Stomach (tissue), 8 donors: ENCODE measurements at regions not wholly inside any gene's neighbourhood (a gene's known extent, or its start where the extent isn't known, plus 50 kb on each side); places are given as distances from the start of the nearest gene placed in this dataset.

ENCODE experiments used
- DNase-seq, 2 donors: peaks; one replicate each; pipeline versions ENCODE4 v3.0.0 to v3.0.0-alpha.2; 2013 to 2019
- H3K27ac ChIP-seq, 5 donors: fragments of 200-600 bp in 4 of 5; sonication (generic) in 4 of 5; one replicate each; pipeline ENCODE4 v1.5.1; 2013 to 2019; ENCODE audit warnings: mild to moderate bottlenecking in 1 of 5, moderate library complexity in 1 of 5
- H3K27me3 ChIP-seq, 3 donors: fragments of 200-600 bp; sonication (generic); one replicate each; pipeline ENCODE4 v1.5.1; 2017 to 2019; ENCODE audit warnings: mixed run types in 1 of 3
- H3K36me3 ChIP-seq, 4 donors: fragments of 200-600 bp; sonication (generic); 1 replicate in 3 of 4; 2 replicates in 1 of 4; pipeline ENCODE4 v1.5.1; 2016 to 2019
- H3K4me1 ChIP-seq, 4 donors: fragments of 200-600 bp; sonication (generic); one replicate each; pipeline ENCODE4 v1.5.1; 2016 to 2019
- H3K4me3 ChIP-seq, 4 donors: fragments of 200-600 bp; sonication (generic) in 3 of 4; one replicate each; pipeline ENCODE4 v1.5.1; 2016 to 2019; ENCODE audit warnings: mild to moderate bottlenecking in 1 of 4
- H3K9me3 ChIP-seq, 4 donors: fragments of 200-600 bp; sonication (generic); one replicate each; pipeline ENCODE4 v1.5.1; 2016 to 2019
- EP300 ChIP-seq: sonication (generic); formaldehyde crosslinking; IDR thresholded peaks from one replicate; pipeline ENCODE4 v1.6.1; 2017; ENCODE audit warnings: antibody characterized with exemption
- POLR2A ChIP-seq, 4 donors: fragments of 450-650 bp; IDR thresholded peaks; one replicate each; pipeline ENCODE4 v1.6.1; 2016; ENCODE audit warnings: antibody characterized with exemption in 4 of 4, control low read depth in 2 of 4, mild to moderate bottlenecking in 1 of 4, moderate library complexity in 1 of 4
- POLR2AphosphoS5 ChIP-seq, 3 donors: sonication (generic); formaldehyde crosslinking; IDR thresholded peaks; one replicate each; pipeline ENCODE4 v1.6.1; 2016; ENCODE audit warnings: antibody characterized with exemption in 3 of 3
- WGBS, 5 donors: extraction: QIAGEN DNeasy Blood & Tissue Kit in 3 of 5; methylation state at CpG; one replicate each; pipeline versions ENCODE4 v1.1.5 to v1.1.7; 2013 to 2018; 5-methylcytosine and 5-hydroxymethylcytosine counted together
- intact Hi-C: fragments of 100-400 bp; cut with DNase I; formaldehyde crosslinking; loops from one replicate; pipeline ENCODE4 v1.15.1; 2023; ENCODE audit warnings: low total_unique reads
- TF ChIP-seq, protein P1 (sequence below), 7 experiments: fragments of 450-650 bp in 4 of 7; fragments of 200-600 bp in 3 of 7; sonication (generic) in 3 of 7; IDR thresholded peaks; one replicate each; pipeline ENCODE4 v1.5.1; 2016 to 2019; ENCODE audit warnings: antibody characterized with exemption in 7 of 7, control low read depth in 2 of 7, mild to moderate bottlenecking in 1 of 7
- donor health status: healthy with polysubstance abuse.
- donor health status: Bipolar disorder and iron deficiency.
- donor health status: healthy.

DNA sequence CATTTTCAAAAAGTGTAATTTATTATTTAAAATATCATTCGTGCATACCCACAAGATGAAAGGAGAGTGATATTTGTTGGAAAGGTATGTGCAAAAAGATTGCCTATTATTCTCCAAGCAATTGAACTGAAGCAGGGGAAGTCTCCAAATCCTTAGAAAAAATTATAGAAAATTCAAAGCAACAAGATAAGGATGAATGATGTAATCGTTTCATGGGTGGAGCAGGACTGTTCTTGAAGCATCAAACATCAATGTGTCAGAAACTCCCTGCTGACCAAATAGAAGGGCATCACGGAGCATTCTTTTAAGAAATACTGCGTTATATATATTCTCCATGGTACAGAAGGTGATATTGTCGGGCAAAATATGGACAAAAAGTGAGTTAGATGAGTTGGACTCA, 87.9 kb upstream of the SPAG17 start:
- peaks cover 0 to 12% (median 5%) of the 10 kb centered on the region in 4 donors for H3K9me3 ChIP-seq
- DNase-seq = no peak
- no peaks in the 10 kb centered on the region for H3K27me3 ChIP-seq
- no peak overlapping the region for H3K4me3 ChIP-seq
- TF ChIP-seq POLR2A (IDR thresholded peaks at IDR 0.05) (no peak), POLR2AphosphoS5 (IDR thresholded peaks at IDR 0.05) (no peak), EP300 (no peak)
- TF ChIP-seq, protein P1, sequence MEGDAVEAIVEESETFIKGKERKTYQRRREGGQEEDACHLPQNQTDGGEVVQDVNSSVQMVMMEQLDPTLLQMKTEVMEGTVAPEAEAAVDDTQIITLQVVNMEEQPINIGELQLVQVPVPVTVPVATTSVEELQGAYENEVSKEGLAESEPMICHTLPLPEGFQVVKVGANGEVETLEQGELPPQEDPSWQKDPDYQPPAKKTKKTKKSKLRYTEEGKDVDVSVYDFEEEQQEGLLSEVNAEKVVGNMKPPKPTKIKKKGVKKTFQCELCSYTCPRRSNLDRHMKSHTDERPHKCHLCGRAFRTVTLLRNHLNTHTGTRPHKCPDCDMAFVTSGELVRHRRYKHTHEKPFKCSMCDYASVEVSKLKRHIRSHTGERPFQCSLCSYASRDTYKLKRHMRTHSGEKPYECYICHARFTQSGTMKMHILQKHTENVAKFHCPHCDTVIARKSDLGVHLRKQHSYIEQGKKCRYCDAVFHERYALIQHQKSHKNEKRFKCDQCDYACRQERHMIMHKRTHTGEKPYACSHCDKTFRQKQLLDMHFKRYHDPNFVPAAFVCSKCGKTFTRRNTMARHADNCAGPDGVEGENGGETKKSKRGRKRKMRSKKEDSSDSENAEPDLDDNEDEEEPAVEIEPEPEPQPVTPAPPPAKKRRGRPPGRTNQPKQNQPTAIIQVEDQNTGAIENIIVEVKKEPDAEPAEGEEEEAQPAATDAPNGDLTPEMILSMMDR (IDR thresholded peaks at IDR 0.05) = no peak
- no peak overlapping the region for H3K27ac ChIP-seq
- intact Hi-C loops = no loop called here
- 55 to 81% (median 76%) methylated on average over 5 of the region's 5 CpGs for WGBS, 5 donors
- H3K36me3 ChIP-seq = no peaks in the 10 kb centered on the region
- no peaks in the 10 kb centered on the region for H3K4me1 ChIP-seq

DNA sequence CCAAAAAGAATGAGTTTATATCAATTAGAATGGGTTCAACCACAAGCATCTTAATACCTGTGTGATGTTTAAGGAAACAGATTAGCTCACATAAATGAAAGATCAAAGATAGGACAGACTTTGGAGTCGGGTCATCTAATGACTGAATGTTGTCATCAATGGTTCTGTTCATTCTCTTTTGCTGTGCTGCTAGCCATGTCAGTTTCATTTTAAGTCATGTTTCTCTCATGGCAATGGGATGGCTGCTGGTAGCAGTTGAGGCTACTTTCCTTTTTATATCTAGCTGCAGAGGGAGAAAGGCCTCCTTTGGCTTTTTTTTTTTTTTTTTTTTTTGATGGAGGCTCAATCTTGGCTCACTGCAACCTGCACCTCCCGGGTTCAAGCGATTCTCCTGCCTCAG, 86.9 kb upstream of the SPAG17 start:
- 80 to 94% (median 90%) methylated on average over 3 of the region's 3 CpGs for WGBS, 5 donors
- no peaks in the 10 kb centered on the region for H3K36me3 ChIP-seq
- no peaks in the 10 kb centered on the region for H3K27me3 ChIP-seq
- no peak overlapping the region for H3K27ac ChIP-seq
- peaks cover 0 to 2% (median under 1%) of the 10 kb centered on the region in 4 donors for H3K9me3 ChIP-seq
- TF ChIP-seq, protein P1 (IDR thresholded peaks at IDR 0.05) = no peak
- no peak for TF ChIP-seq EP300
- no peak for TF ChIP-seq POLR2AphosphoS5 (IDR thresholded peaks at IDR 0.05)
- TF ChIP-seq POLR2A (IDR thresholded peaks at IDR 0.05) = no peak
- DNase-seq = no peak
- intact Hi-C loops = no loop called here
- no peaks in the 10 kb centered on the region for H3K4me1 ChIP-seq
- no peak overlapping the region for H3K4me3 ChIP-seq

DNA sequence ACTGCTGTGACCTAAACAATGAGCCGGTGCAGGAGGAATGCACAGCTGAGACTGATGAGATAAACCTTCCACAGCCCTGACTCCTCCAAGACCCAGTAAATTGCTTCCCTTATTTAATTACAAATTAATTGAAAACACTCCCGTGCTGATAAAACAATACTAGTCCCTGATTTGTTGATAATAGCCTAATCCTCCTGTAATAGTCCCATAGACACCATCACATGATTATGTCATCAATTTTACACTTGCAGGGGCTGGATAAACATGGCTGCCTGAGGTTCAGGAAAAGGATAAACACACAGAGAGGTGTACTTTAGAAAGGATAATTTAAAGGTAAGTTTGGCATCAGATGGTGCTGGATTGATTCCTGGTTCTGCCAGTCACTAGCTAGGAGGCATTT, 84.6 kb upstream of the SPAG17 start:
- H3K4me1 ChIP-seq = no peaks in the 10 kb centered on the region
- no peaks in the 10 kb centered on the region for H3K36me3 ChIP-seq
- TF ChIP-seq, protein P1 (IDR thresholded peaks at IDR 0.05) = no peak
- TF ChIP-seq POLR2AphosphoS5 (IDR thresholded peaks at IDR 0.05) (no peak), POLR2A (IDR thresholded peaks at IDR 0.05) (no peak)
- WGBS, 5 donors = 36 to 49% (median 45%) methylated on average over 2 of the region's 2 CpGs
- H3K27me3 ChIP-seq = no peaks in the 10 kb centered on the region
- no peak overlapping the region for H3K27ac ChIP-seq
- DNase-seq = no peak
- H3K4me3 ChIP-seq = no peak overlapping the region
- no peaks in the 10 kb centered on the region for H3K9me3 ChIP-seq
- intact Hi-C loops = no loop called here

DNA sequence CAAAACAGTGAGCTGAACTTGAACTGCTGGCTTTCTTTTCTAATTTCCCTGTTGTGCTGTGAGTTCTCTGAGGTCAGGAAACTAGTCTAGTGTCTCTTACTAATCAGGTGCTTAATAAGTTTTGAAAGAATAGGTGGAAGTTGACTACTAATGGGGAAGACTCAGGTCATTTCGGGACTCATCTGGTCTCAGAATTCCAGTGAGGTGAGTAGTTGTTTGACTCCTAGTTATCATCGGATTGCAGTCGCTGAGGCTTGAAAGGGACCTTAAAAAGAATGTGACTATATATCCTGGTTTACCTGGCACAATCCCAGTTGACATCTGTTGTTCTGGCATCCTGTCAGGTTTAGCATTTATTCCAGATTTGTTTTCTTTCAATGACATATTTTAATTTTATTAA, 81.4 kb upstream of the SPAG17 start:
- Histone ChIP-seq H3K4me1 (no peaks in the 10 kb centered on the region), H3K27me3 (no peaks in the 10 kb centered on the region), H3K9me3 (no peaks in the 10 kb centered on the region), H3K36me3 (no peaks in the 10 kb centered on the region), H3K27ac (no peak overlapping the region), H3K4me3 (no peak overlapping the region)
- no peak for TF ChIP-seq POLR2AphosphoS5 (IDR thresholded peaks at IDR 0.05)
- TF ChIP-seq EP300 = no peak
- TF ChIP-seq POLR2A (IDR thresholded peaks at IDR 0.05) = no peak
- TF ChIP-seq, protein P1 (IDR thresholded peaks at IDR 0.05) = no peak
- intact Hi-C loops = no loop called here
- 68 to 80% (median 77%) methylated on average over 3 of the region's 3 CpGs for WGBS, 5 donors
- no peak for DNase-seq
